Endothelial cell (in vitro differentiated cells): ENCODE measurements at regions not wholly inside any gene's neighbourhood (a gene's known extent, or its start where the extent isn't known, plus 50 kb on each side); places are given as distances from the start of the nearest gene placed in this dataset.
A peak's percentile ranks its signal among the peaks of the same experiment; 100 is the strongest.

ENCODE experiments used
- DNase-seq: peaks from one replicate; pipeline ENCODE4 v3.0.0; 2021; ENCODE audit warnings: low spot score
- H3K27ac Mint-ChIP-seq: one replicate; pipeline ENCODE4 v1.8.0; 2021; ENCODE audit warnings: mixed read lengths, inconsistent platforms; ENCODE audit not compliant: unreplicated experiment
- H3K27me3 Mint-ChIP-seq: one replicate; pipeline ENCODE4 v1.8.0; 2021; ENCODE audit warnings: mild to moderate bottlenecking, moderate library complexity, mixed read lengths, inconsistent platforms; ENCODE audit not compliant: unreplicated experiment
- H3K36me3 Mint-ChIP-seq: one replicate; pipeline ENCODE4 v1.8.0; 2021; ENCODE audit warnings: mild to moderate bottlenecking, low read depth, mixed read lengths, inconsistent platforms; ENCODE audit not compliant: unreplicated experiment
- H3K4me1 Mint-ChIP-seq: one replicate; pipeline ENCODE4 v1.8.0; 2021; ENCODE audit warnings: mild to moderate bottlenecking, mixed read lengths, inconsistent platforms; ENCODE audit not compliant: unreplicated experiment
- H3K4me3 Mint-ChIP-seq: one replicate; pipeline ENCODE4 v1.8.0; 2021; ENCODE audit warnings: mild to moderate bottlenecking, mixed read lengths, inconsistent platforms; ENCODE audit not compliant: unreplicated experiment
- H3K9me3 Mint-ChIP-seq: one replicate; pipeline ENCODE4 v1.8.0; 2021; ENCODE audit warnings: mixed read lengths, inconsistent platforms; ENCODE audit not compliant: unreplicated experiment
- TF ChIP-seq, protein P1 (sequence below): fragments of 200-600 bp; sonication (generic); IDR thresholded peaks from one replicate; pipeline ENCODE4 v1.5.0; 2021; ENCODE audit warnings: antibody characterized with exemption; ENCODE audit not compliant: unreplicated experiment

DNA sequence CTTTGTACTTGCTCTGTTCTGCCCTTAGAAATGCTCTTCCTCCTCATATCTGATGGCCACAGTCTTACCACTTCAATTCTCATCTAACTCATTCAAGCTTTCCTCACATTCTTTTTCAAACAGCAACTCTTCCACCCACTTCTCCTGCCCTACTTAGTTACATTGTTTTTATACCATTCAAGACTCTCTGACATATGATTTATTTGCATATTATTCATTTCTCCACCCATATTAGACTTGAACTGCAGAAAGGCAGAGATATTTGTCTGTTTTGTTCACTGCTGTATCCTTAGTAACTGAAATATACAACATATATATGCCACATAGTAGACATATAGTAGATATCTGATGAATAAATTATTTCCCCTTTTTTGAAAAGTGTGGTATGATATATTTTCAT is 95.5 kb upstream of the DCN start:
- Mint-ChIP-seq H3K27me3 (no peaks in the 10 kb centered on the region), H3K36me3 (no peaks in the 10 kb centered on the region)

DNA sequence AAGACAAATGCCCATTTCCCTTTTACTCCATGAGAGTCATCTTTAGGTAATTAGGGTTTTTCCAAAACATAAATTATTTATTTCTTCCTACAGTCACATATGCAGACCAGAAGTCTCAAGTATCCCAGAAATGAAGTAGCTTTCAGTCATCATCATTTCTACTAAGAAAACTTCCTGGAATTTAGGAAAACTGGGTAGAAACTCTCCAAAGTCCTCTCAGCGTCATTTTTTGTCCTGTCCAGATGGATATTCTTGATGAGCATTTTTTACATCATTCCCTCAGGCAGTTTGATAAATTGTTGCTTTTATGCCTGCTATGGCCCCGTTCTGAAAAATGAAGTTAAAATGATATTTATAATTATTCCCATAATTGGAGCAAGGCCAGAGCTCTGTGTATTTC is 93.9 kb upstream of the DCN start:
- H3K4me1 Mint-ChIP-seq, result peaks cover 11% of the 10 kb centered on the region

More for the DNA sequence above, 95.5 kb upstream of the DCN start:
- DNase-seq, result no peak
- no peak overlapping the region for H3K27ac Mint-ChIP-seq
- TF ChIP-seq, protein P1, sequence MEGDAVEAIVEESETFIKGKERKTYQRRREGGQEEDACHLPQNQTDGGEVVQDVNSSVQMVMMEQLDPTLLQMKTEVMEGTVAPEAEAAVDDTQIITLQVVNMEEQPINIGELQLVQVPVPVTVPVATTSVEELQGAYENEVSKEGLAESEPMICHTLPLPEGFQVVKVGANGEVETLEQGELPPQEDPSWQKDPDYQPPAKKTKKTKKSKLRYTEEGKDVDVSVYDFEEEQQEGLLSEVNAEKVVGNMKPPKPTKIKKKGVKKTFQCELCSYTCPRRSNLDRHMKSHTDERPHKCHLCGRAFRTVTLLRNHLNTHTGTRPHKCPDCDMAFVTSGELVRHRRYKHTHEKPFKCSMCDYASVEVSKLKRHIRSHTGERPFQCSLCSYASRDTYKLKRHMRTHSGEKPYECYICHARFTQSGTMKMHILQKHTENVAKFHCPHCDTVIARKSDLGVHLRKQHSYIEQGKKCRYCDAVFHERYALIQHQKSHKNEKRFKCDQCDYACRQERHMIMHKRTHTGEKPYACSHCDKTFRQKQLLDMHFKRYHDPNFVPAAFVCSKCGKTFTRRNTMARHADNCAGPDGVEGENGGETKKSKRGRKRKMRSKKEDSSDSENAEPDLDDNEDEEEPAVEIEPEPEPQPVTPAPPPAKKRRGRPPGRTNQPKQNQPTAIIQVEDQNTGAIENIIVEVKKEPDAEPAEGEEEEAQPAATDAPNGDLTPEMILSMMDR, result no peak
- H3K9me3 Mint-ChIP-seq, result no peaks in the 10 kb centered on the region
- no peak overlapping the region for H3K4me3 Mint-ChIP-seq
- H3K4me1 Mint-ChIP-seq, result peaks cover 5% of the 10 kb centered on the region

DNA sequence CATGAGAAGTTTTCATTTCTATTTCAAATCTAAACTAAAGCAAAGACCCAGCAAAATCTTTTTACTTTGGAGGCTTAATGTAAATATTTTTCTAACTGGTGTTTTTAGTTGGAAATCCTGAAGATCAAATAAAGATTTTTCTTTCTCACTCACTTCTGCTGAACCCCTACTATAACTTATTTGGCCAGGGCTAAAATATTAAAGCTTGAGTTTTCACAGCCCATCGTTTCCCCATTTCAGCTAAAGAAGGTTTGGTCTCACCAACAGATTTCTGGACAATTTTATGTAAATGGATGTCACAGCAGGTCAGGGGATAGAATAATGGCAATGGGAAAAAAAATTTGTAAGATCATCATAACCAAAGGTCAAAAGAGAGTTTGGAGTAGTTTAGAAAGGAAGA is 92.7 kb upstream of the DCN start:
- no peak for DNase-seq
- Mint-ChIP-seq H3K4me3 (no peak overlapping the region), H3K4me1 (peaks cover 11% of the 10 kb centered on the region), H3K9me3 (no peaks in the 10 kb centered on the region), H3K27ac (no peak overlapping the region), H3K36me3 (no peaks in the 10 kb centered on the region), H3K27me3 (no peaks in the 10 kb centered on the region)
- TF ChIP-seq, protein P1, result no peak

More for the DNA sequence above, 93.9 kb upstream of the DCN start:
- no peaks in the 10 kb centered on the region for H3K27me3 Mint-ChIP-seq
- H3K9me3 Mint-ChIP-seq, result no peaks in the 10 kb centered on the region
- no peak overlapping the region for H3K4me3 Mint-ChIP-seq
- TF ChIP-seq, protein P1, result no peak
- no peak overlapping the region for H3K27ac Mint-ChIP-seq
- no peak for DNase-seq
- H3K36me3 Mint-ChIP-seq, result no peaks in the 10 kb centered on the region

DNA sequence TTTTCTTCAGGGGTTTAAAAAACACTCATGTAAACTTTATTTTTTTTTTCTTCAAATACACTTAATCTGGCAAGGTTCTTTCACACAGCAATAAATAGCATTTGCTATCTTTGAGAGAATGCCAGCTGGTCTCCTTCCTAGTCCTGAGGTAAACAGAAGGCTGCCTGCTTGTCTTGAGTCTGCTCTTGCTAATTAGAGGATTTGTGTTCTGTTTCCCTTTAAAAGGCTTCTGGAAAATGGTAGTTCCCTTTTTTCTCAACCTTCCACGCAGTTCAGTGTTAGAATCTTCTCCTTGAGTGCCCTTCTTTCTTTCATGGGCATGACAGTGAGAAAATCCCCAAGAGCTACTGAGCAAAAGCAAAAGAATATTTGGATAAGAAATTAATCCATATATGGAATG is 92.3 kb upstream of the DCN start:
- H3K9me3 Mint-ChIP-seq, result no peaks in the 10 kb centered on the region
- H3K4me1 Mint-ChIP-seq, result peaks cover 11% of the 10 kb centered on the region
- DNase-seq, result no peak
- H3K4me3 Mint-ChIP-seq, result no peak overlapping the region
- no peaks in the 10 kb centered on the region for H3K36me3 Mint-ChIP-seq
- no peak overlapping the region for H3K27ac Mint-ChIP-seq
- TF ChIP-seq, protein P1, result no peak
- H3K27me3 Mint-ChIP-seq, result no peaks in the 10 kb centered on the region

DNA sequence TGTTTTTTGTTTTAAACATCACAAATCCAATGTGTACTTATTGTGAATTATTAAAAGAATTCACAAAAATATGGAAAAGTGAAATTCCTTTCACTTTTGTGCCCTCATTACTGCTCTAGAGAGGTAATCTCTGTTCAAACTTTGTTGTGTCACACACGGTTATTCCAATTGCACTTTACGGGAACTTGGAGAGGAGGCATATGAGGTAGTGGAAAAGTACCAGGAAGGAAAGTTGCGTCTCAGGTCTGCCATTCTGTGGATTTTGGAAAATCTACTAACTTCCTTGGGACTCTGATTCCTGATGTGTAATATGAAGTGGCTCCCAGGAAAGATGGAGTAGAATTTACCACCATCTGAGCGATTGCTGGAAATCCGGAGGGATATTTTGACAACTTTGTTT is 90.9 kb upstream of the DCN start:
- Mint-ChIP-seq H3K4me3 (no peak overlapping the region), H3K9me3 (no peaks in the 10 kb centered on the region), H3K36me3 (no peaks in the 10 kb centered on the region), H3K4me1 (peaks cover 11% of the 10 kb centered on the region), H3K27me3 (peaks cover 1% of the 10 kb centered on the region), H3K27ac (peak overlapping the region; percentile 50)
- TF ChIP-seq, protein P1, result no peak
- DNase-seq, result no peak
